ACHN (cell line): ENCODE measurements at regions not wholly inside any gene's neighbourhood (a gene's known extent, or its start where the extent isn't known, plus 50 kb on each side); places are given as distances from the start of the nearest gene placed in this dataset.
A peak's percentile ranks its signal among the peaks of the same experiment; 100 is the strongest.
"Not testable (repeated sequence)": the region's sequence is repeated elsewhere in the genome, so short reads cannot be mapped to it uniquely, and the experiment has no call there.

ENCODE experiments used
- DNase-seq: peaks from one replicate; pipeline ENCODE4 v3.0.0-alpha.2; 2015
- in situ Hi-C: cut with HindIII; loops from 2 replicates; pipeline ENCODE4 v1.10.0; 2017; ENCODE audit warnings: low sequenced_read_pairs, low pct_ligation_motif_present, low pct_unique_long_range_greater_than_20kb

DNA sequence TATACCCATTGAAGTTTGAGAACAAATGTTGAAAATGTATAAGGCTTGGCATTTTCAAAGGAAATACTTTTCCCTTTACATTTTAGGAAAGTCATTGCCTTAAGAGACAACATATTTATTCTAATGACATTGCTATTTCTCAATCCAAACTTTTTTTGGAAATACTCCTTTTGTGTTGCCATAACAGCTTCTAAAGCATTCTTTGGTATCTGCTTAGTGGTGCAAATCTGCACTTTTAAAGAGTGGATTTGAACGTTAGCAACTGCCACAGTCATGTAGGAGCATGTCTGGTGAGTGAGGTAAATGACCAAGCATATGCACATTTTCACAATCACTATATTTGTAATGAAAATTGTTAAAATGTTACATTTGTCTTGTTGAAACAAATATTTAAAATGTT is 124.4 kb upstream of the GORAB start:
- in situ Hi-C loops: no loop called here
- no peak for DNase-seq

GRCh38 chr1:170410401-170411166 is 121.4 kb upstream of the GORAB start:
- no peak for DNase-seq
- in situ Hi-C loops: no loop called here

DNA sequence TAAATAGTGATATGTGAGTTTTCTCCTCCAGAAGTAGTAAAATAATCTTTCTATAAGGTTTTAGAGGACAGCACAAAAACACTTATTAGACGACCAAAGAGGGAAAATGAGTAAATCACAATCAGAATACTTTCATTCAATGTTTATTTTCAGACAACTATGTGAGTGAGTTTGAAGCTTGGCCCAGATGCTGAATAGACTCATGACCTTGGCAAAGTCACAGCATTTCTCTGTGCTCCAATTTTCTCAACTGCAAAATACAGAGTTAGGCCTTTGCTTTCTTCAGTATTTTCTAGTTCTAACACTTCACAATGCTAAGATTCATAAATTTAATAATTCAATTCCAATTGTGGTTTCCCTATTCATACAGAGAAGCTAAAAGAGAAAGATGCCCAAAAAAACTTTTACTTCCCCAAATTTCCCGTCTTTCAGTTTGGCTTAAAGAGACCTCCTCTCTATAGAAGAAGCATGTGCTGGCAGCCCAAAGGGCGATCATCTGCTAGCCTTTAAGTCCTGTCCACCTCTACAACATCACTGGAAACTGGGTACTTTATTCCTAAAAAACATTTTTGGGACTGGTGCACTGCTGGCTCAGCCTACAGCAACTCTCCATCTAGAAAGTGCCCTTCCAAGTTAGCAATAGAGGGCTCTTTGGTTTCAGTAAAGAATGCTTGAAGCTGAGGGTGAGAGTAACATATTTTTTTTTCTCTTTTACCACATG is 116.8 kb upstream of the GORAB start:
- in situ Hi-C loops: no loop called here
- no peak for DNase-seq

GRCh38 chr1:170415710-170416372 is 116.1 kb upstream of the GORAB start:
- in situ Hi-C loops: no loop called here
- no peak for DNase-seq

GRCh38 chr1:170424346-170424745 is 107.6 kb upstream of the GORAB start:
- in situ Hi-C loops: no loop called here
- DNase-seq: no peak

GRCh38 chr1:170426596-170426995 is 105.4 kb upstream of the GORAB start:
- DNase-seq: no peak
- in situ Hi-C loops: no loop called here

GRCh38 chr1:170427002-170427401 is 105.0 kb upstream of the GORAB start:
- in situ Hi-C loops, DNase-seq: not testable (repeated sequence)

- no peak for DNase-seq
- in situ Hi-C loops: no loop called here
Measured at GRCh38 chr1:170436928-170437327, 95.0 kb upstream of the GORAB start.

DNA sequence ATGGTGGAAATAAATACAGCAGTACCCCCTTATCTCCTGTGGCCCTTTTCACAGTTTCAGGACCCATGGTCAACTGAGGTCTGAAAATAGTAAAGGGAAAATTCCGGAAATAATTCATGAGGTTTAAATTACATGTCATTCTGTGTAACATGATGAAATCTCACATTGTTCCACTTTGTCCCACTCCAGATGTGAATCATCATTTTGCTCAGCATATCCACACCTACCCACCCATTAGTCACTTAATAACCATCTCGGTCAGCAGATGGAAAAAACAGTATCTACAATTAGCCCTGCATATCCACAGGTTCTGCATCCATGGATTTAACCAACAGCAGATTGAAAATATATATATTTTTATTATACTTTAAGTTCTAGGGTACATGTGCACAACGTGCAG is 86.9 kb upstream of the GORAB start:
- in situ Hi-C loops: no loop called here
- DNase-seq: no peak

- no peak for DNase-seq
- in situ Hi-C loops: no loop called here
Measured at GRCh38 chr1:170448661-170449158, 83.3 kb upstream of the GORAB start.

DNA sequence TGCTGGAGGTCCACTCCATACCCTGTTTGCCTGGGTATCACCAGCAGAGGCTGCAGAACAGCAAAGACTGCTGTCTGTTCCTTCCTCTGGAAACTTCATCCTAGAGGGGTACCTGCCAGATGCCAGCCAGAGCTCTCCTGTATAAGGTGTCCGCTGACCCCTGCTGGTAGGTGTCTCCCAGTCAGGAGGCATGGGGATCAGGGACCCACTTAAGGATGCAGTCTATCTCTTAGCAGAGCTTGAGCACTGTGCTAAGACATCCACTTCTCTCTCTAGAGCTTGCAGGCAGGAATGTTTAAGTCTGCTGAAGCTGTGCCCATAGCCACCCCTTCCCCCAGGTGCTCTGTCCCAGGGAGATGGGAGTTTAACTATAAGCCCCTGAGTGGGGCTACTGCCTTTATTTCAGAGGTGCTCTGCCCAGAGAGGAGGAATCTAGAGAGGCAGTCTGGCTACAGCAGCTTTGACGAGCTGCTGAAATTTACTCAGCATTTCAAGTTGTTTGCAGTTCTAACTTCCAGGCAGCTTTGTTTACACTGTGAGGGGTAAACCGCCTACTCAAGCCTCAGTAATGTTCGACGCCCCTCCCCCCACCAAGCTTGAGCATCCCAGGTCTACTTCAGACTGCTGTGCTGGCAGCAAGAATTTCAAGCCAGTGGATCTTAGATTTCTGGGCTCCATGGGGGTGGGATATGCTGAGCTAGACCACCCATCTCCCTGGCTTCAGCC is 74.5 kb upstream of the GORAB start:
- peak; percentile 9 for DNase-seq
- in situ Hi-C loops: not testable (repeated sequence)

GRCh38 chr1:170460001-170460400 is 72.0 kb upstream of the GORAB start:
- DNase-seq: no peak
- in situ Hi-C loops: no loop called here

DNA sequence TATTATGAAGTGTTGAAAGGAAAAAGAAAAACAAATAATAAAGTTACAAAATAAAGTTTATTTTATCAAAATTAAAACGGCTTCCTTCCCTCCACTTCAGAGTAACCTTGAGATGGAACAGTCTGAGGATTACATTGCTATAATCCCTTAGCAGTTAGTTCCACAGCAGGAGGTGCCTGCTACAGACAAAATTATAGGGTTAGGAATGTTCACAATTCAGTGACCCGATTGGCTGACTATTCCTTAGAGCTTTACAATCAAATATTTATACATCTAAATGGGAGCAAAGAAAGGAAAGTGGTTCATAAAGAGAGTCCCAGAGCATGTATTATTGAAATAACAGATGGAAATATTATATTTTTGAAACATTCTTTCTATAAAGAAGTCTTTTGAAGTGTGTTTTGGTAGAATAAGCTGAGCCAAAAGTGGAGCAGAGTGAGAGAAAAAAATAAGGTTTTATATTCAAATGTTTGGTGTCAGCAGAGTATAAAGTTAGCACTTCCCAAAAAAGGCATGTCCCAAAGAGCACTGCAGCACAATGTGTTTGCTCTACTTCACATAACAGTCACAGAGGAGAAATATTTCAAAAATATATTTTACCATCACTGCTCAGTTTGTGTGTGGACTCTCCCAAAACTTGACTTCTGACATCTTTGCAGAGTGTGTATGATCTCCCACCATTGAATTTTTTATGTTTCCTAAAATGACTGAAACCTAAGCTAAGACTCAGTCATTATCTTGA is 71.4 kb upstream of the GORAB start:
- in situ Hi-C loops: no loop called here
- no peak for DNase-seq

- in situ Hi-C loops: no loop called here
- no peak for DNase-seq
Measured at GRCh38 chr1:170461291-170461747, 70.6 kb upstream of the GORAB start.

DNA sequence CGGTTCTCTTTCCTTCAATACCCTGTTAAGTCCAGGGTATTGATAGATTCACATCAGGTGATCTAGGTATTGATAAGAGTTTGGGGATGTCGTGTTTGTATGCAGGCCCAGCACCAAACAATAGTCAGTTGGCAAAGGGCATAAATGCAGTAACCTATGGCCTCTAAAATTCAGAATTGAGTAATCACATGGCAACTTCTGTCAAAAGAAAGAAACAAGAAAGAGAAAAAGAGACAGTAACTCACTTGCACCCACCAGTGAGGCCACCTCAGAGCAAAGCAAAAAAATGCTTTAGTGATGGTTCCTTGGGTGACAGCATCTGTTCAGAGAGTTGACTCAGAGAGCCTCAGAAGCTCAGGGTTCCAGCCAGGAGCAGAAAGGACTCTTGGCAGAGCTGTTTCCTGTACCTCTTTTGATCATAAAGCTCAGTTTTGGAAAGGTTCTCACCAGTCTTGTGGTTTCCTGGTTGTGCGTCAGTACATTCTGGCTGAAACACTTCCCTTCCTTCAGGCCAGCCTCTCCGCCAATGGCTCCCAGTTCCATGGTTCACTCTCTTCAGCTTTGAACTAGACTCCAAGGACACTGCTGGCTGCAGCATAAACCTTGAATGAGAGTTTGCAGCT is 70.1 kb upstream of the GORAB start:
- in situ Hi-C loops: no loop called here
- DNase-seq: no peak

- in situ Hi-C loops: no loop called here
- DNase-seq: no peak
Measured at GRCh38 chr1:170470121-170470520, 61.8 kb upstream of the GORAB start.

GRCh38 chr1:170471398-170472053 is 60.4 kb upstream of the GORAB start:
- in situ Hi-C loops: no loop called here

More at GRCh38 chr1:170471398-170472053, 60.4 kb upstream of the GORAB start:
- DNase-seq: no peak
